ENCODE measurements at regions not wholly inside any gene's neighbourhood (a gene's known extent, or its start where the extent isn't known, plus 50 kb on each side); places are given as distances from the start of the nearest gene placed in this dataset.

GRCh38 chr2:120446236-120447126 lies 100.5 kb downstream of the INHBB start:
- Histone ChIP-seq H3K79me2 (replicated peaks; ENCODE audit: insufficient read depth) (no peaks in the 10 kb centered on the region), H3F3A (replicated peaks; ENCODE audit: low read depth) (peaks cover 4% of the 10 kb centered on the region), H3K9me2 (ENCODE audit: insufficient read depth) (no peaks in the 10 kb centered on the region), H3K4me2 (no peak overlapping the region), H3K4me1 (ENCODE audit: insufficient read depth) (peaks cover 15% of the 10 kb centered on the region), H3K36me3 (ENCODE audit: insufficient read depth) (no peaks in the 10 kb centered on the region), H3K27me3 (ENCODE audit: insufficient read depth) (peaks cover 19% of the 10 kb centered on the region), H3K4me3 (no peak overlapping the region), H4K20me1 (replicated peaks; ENCODE audit: insufficient read depth) (no peaks in the 10 kb centered on the region), H2AFZ (no peak overlapping the region), H3K27ac (ENCODE audit: low read depth) (no peak overlapping the region)
- H3K27me3 Mint-ChIP-seq (ENCODE audit: insufficient read depth, low read depth, poor library complexity): peaks cover 43% of the 10 kb centered on the region
- no peak for ATAC-seq
- DNase-seq (ENCODE audit: low spot score): no peak
- no peak overlapping the region for H3K27ac Mint-ChIP-seq
- no peaks in the 10 kb centered on the region for H3K9me3 Mint-ChIP-seq
- no peaks in the 10 kb centered on the region for H3K36me3 Mint-ChIP-seq (ENCODE audit: low read depth)
- no peak for TF ChIP-seq POLR2AphosphoS5 (IDR thresholded peaks at IDR 0.05; ENCODE audit: low read depth)
- peaks cover 11% of the 10 kb centered on the region for H3K4me1 Mint-ChIP-seq
- H3K4me3 Mint-ChIP-seq: no peak overlapping the region

GRCh38 chr2:120447127-120447785 lies 101.3 kb downstream of the INHBB start:
- Mint-ChIP-seq H3K27ac (no peak overlapping the region), H3K9me3 (no peaks in the 10 kb centered on the region), H3K27me3 (ENCODE audit: insufficient read depth, low read depth, poor library complexity) (peaks cover 39% of the 10 kb centered on the region), H3K4me1 (peaks cover 8% of the 10 kb centered on the region; the same call in 2 of the 3 replicates), H3K4me3 (no peak overlapping the region), H3K36me3 (ENCODE audit: low read depth) (no peaks in the 10 kb centered on the region)
- Histone ChIP-seq H3K4me1 (ENCODE audit: insufficient read depth) (peaks cover 11% of the 10 kb centered on the region), H3K9me2 (ENCODE audit: insufficient read depth) (no peaks in the 10 kb centered on the region), H2AFZ (no peak overlapping the region), H3K27me3 (ENCODE audit: insufficient read depth) (peaks cover 11% of the 10 kb centered on the region), H3F3A (replicated peaks; ENCODE audit: low read depth) (peaks cover 4% of the 10 kb centered on the region), H3K79me2 (replicated peaks; ENCODE audit: insufficient read depth) (no peaks in the 10 kb centered on the region), H4K20me1 (replicated peaks; ENCODE audit: insufficient read depth) (no peaks in the 10 kb centered on the region), H3K27ac (ENCODE audit: low read depth) (no peak overlapping the region), H3K4me3 (no peak overlapping the region), H3K36me3 (ENCODE audit: insufficient read depth) (no peaks in the 10 kb centered on the region), H3K4me2 (no peak overlapping the region)
- ATAC-seq (no peak), DNase-seq (ENCODE audit: low spot score) (no peak)
- TF ChIP-seq EZH2phosphoT487 (IDR thresholded peaks at IDR 0.05; ENCODE audit: unreplicated experiment): no peak
- TF ChIP-seq ZNF114 (CRISPR knock-in tag; IDR thresholded peaks at IDR 0.05): no peak
- TF ChIP-seq NANOG (IDR thresholded peaks at IDR 0.05; ENCODE audit: borderline replicate concordance): no peak
- no peak for TF ChIP-seq REST (IDR thresholded peaks at IDR 0.05; ENCODE audit: unreplicated experiment)
- no peak for TF ChIP-seq ETS1 (IDR thresholded peaks at IDR 0.05)
- TF ChIP-seq CREB1 (CRISPR knock-in tag; IDR thresholded peaks at IDR 0.05; ENCODE audit: low read depth): no peak
- no peak for TF ChIP-seq ZNF462 (CRISPR knock-in tag; IDR thresholded peaks at IDR 0.05)
- no peak for TF ChIP-seq ZNF331 (CRISPR knock-in tag; IDR thresholded peaks at IDR 0.05; ENCODE audit: low read depth)
- TF ChIP-seq POLR2AphosphoS5 (IDR thresholded peaks at IDR 0.05; ENCODE audit: low read depth): no peak
